RWPE2 (cell line): ENCODE measurements at regions not wholly inside any gene's neighbourhood (a gene's known extent, or its start where the extent isn't known, plus 50 kb on each side); places are given as distances from the start of the nearest gene placed in this dataset.

ENCODE experiments used
- ATAC-seq: fragments of 200-7000 bp; cut with Tn5 transposase; 3 replicates; pipeline ENCODE4 v1.9.1; 2021; ENCODE audit warnings: low read depth
- DNase-seq: peaks from one replicate; pipeline ENCODE4 v3.0.0-alpha.2; 2020; ENCODE audit warnings: low spot score
- H3K27ac ChIP-seq: fragments of 450-650 bp; 2 replicates; pipeline ENCODE4 v1.5.1; 2017; ENCODE audit warnings: mild to moderate bottlenecking; ENCODE audit not compliant: poor library complexity, severe bottlenecking
- H3K27me3 ChIP-seq: fragments of 250-450 bp; sonication (Bioruptor Pico); 2 replicates; pipeline ENCODE4 v1.5.1; 2021; ENCODE audit warnings: mild to moderate bottlenecking, moderate library complexity; ENCODE audit not compliant: insufficient read depth, poor library complexity, severe bottlenecking
- H3K36me3 ChIP-seq: fragments of 250-450 bp; sonication (Bioruptor Pico); 2 replicates; pipeline ENCODE4 v1.5.1; 2020; ENCODE audit warnings: low read depth, mild to moderate bottlenecking, moderate library complexity
- H3K4me1 ChIP-seq: fragments of 250-450 bp; sonication (Bioruptor Pico); 2 replicates; pipeline ENCODE4 v1.5.1; 2021; ENCODE audit warnings: mild to moderate bottlenecking, moderate library complexity; ENCODE audit not compliant: insufficient read depth, poor library complexity, severe bottlenecking
- H3K4me3 ChIP-seq: fragments of 250-450 bp; sonication (Bioruptor Pico); 2 replicates; pipeline ENCODE4 v1.5.1; 2021; ENCODE audit warnings: mild to moderate bottlenecking, moderate library complexity; ENCODE audit not compliant: severe bottlenecking
- H3K9me3 ChIP-seq: fragments of 250-450 bp; sonication (Bioruptor Pico); 2 replicates; pipeline ENCODE4 v1.5.1; 2021; ENCODE audit warnings: mild to moderate bottlenecking, moderate library complexity; ENCODE audit not compliant: severe bottlenecking
- CTCF ChIP-seq: fragments of 450-650 bp; IDR thresholded peaks from one replicate; pipeline ENCODE4 v1.5.1; 2017; ENCODE audit warnings: mild to moderate bottlenecking, moderate library complexity; ENCODE audit not compliant: poor library complexity, severe bottlenecking

- H3K4me3 ChIP-seq: no peak overlapping the region
- peaks cover 16% of the 10 kb centered on the region for H3K27me3 ChIP-seq
- peak; percentile 40 for DNase-seq
- no peaks in the 10 kb centered on the region for H3K4me1 ChIP-seq
- TF ChIP-seq CTCF: no peak
- no peaks in the 10 kb centered on the region for H3K9me3 ChIP-seq
- H3K36me3 ChIP-seq: no peaks in the 10 kb centered on the region
- no peak overlapping the region for H3K27ac ChIP-seq
- ATAC-seq: no peak
Measured at GRCh38 chr14:101186992-101187815, 283.7 kb upstream of the RTL1 start.

DNA sequence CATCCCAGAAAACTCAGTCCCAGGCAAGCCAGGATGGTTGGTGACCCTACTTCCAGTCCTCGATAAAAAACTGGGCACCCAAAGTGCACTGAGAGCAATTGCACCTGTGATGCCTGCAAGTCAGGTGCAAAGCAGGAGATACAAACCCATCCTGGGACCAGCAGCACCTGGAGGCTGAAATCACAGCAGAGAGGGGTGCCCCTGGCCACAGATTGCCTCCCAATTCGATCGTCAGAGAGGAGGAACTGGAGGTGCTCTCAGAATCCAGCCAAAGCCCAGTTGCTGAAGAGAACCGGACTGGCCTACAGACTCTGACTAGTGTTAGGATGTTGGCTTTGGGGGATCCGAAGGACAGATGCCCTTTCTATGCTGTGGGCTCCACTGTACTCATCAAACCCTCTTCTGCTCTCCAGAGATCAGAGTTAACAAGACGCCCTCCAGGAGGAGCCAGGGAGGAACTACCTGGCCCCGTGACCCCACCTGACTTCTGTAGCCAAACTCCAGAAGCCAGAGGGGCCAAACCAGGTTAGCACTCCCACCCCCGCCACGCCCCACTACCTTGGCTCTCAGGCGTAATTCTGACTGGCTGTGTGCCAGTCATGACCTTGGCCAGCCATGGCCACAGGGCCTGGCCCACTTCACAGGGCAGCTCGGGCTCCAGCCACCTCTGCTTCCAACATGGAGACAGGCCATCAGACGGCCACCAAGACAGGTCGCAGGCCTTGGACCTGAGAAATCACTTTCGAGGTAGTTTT, 284.5 kb upstream of the RTL1 start:
- no peak for ATAC-seq
- H3K9me3 ChIP-seq: no peaks in the 10 kb centered on the region
- H3K27me3 ChIP-seq: peaks cover 16% of the 10 kb centered on the region
- peak; percentile 27 for DNase-seq
- H3K27ac ChIP-seq: no peak overlapping the region
- H3K4me3 ChIP-seq: no peak overlapping the region
- no peaks in the 10 kb centered on the region for H3K36me3 ChIP-seq
- no peaks in the 10 kb centered on the region for H3K4me1 ChIP-seq
- TF ChIP-seq CTCF: no peak

- no peak for TF ChIP-seq CTCF
Measured at GRCh38 chr14:101188571-101188915, 285.0 kb upstream of the RTL1 start.

DNA sequence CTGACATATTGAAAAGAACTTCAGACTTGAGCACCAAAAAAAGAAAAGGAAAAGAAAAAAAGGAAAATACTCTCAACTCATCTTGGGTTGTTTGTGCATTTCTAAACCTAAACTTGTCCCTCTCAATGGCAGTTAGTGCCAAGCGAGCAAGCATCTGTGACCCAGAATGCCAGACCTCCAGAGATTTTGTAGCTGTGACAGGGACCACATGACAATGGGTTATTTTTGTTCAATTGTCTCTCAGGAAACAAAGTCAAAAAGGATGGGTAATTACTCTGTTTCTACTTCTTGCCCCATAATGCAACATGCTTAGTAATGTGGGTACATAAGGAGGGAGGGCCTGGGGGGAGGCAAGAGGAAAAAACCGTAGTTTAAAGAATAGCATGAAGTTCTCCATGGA, 285.7 kb upstream of the RTL1 start:
- no peak overlapping the region for H3K4me3 ChIP-seq
- H3K36me3 ChIP-seq: no peaks in the 10 kb centered on the region
- H3K27me3 ChIP-seq: peaks cover 16% of the 10 kb centered on the region
- DNase-seq (no peak), ATAC-seq (no peak)
- no peaks in the 10 kb centered on the region for H3K9me3 ChIP-seq
- no peak for TF ChIP-seq CTCF
- no peaks in the 10 kb centered on the region for H3K4me1 ChIP-seq
- no peak overlapping the region for H3K27ac ChIP-seq

More at GRCh38 chr14:101188571-101188915, 285.0 kb upstream of the RTL1 start:
- Histone ChIP-seq H3K27ac (no peak overlapping the region), H3K9me3 (no peaks in the 10 kb centered on the region), H3K4me3 (no peak overlapping the region), H3K27me3 (peaks cover 16% of the 10 kb centered on the region), H3K4me1 (no peaks in the 10 kb centered on the region), H3K36me3 (no peaks in the 10 kb centered on the region)
- peak; percentile 47 for DNase-seq
- ATAC-seq: no peak
